Keratinocyte (primary cell): ENCODE measurements at regions not wholly inside any gene's neighbourhood (a gene's known extent, or its start where the extent isn't known, plus 50 kb on each side); places are given as distances from the start of the nearest gene placed in this dataset.
"Not testable (repeated sequence)": the region's sequence is repeated elsewhere in the genome, so short reads cannot be mapped to it uniquely, and the experiment has no call there.

Source experiments
- DNase-seq: peaks from one replicate; pipeline ENCODE4 v3.0.0-alpha.2; 2011; ENCODE audit warnings: low read depth, missing footprints, low spot score
- FAIRE-seq: peaks from 2 replicates; lab custom pipeline; 2011; peaks lifted over from hg19 to GRCh38; lab: Jason Lieb, UNC
- H2AFZ ChIP-seq: 2 replicates; pipeline ENCODE4 v1.6.0; 2012; ENCODE audit warnings: low read length, control low read depth, inconsistent platforms; ENCODE audit not compliant: control insufficient read depth
- H3K27ac ChIP-seq: 2 replicates; pipeline ENCODE4 v1.5.1; 2011; ENCODE audit warnings: low read length; ENCODE audit not compliant: control insufficient read depth, insufficient read depth
- H3K27me3 ChIP-seq: 3 replicates; pipeline ENCODE4 v1.6.0; 2011; ENCODE audit warnings: low read length; ENCODE audit not compliant: control insufficient read depth, insufficient read depth; ENCODE audit errors: extremely low read depth
- H3K36me3 ChIP-seq, 2 experiments: 2 replicates in 1 of 2; 3 replicates in 1 of 2; pipeline ENCODE4 v1.5.1; 2011; ENCODE audit warnings: low read length in 2 of 2, mild to moderate bottlenecking in 1 of 2; ENCODE audit not compliant: control insufficient read depth in 2 of 2, insufficient read depth in 2 of 2; ENCODE audit errors: extremely low read depth in 1 of 2
- H3K4me1 ChIP-seq: 3 replicates; pipeline ENCODE4 v1.5.1; 2011; ENCODE audit warnings: low read length; ENCODE audit not compliant: control insufficient read depth, insufficient read depth; ENCODE audit errors: extremely low read depth
- H3K4me2 ChIP-seq: 3 replicates; pipeline ENCODE4 v1.6.0; 2011; ENCODE audit warnings: low read depth, low read length; ENCODE audit not compliant: control insufficient read depth, insufficient read depth; ENCODE audit errors: extremely low read depth
- H3K4me3 ChIP-seq, 3 experiments: fragments of 200-600 bp in 1 of 3; sonication (generic) in 1 of 3; 2 replicates in 2 of 3; 3 replicates in 1 of 3; pipeline ENCODE4 v1.5.1; 2011 to 2016; ENCODE audit warnings: low read length in 3 of 3, mild to moderate bottlenecking in 3 of 3, control low read depth in 2 of 3, inconsistent platforms in 1 of 3, low read depth in 1 of 3, mixed read lengths in 1 of 3, mixed run types in 1 of 3, moderate library complexity in 1 of 3; ENCODE audit not compliant: control insufficient read depth in 2 of 3, insufficient read depth in 2 of 3; ENCODE audit errors: extremely low read depth in 1 of 3
- H3K79me2 ChIP-seq: 2 replicates; pipeline ENCODE4 v1.6.0; 2012; ENCODE audit warnings: low read length; ENCODE audit not compliant: control insufficient read depth, insufficient read depth
- H3K9ac ChIP-seq: 3 replicates; pipeline ENCODE4 v1.6.0; 2011; ENCODE audit warnings: low read length; ENCODE audit not compliant: control insufficient read depth, insufficient read depth; ENCODE audit errors: extremely low read depth
- H3K9me1 ChIP-seq: 3 replicates; pipeline ENCODE4 v1.6.0; 2011; ENCODE audit warnings: low read length; ENCODE audit not compliant: control insufficient read depth, insufficient read depth; ENCODE audit errors: extremely low read depth
- H3K9me3 ChIP-seq: 2 replicates; pipeline ENCODE4 v1.5.1; 2012; ENCODE audit warnings: low read depth, low read length; ENCODE audit not compliant: control insufficient read depth
- H4K20me1 ChIP-seq: 3 replicates; pipeline ENCODE4 v1.6.0; 2011; ENCODE audit warnings: low read length; ENCODE audit not compliant: control insufficient read depth, insufficient read depth; ENCODE audit errors: extremely low read depth
- dilution Hi-C: fragments of 300-500 bp; cut with MboI; formaldehyde crosslinking; loops from one replicate; pipeline ENCODE4 v1.7.0; 2020; ENCODE audit warnings: low sequenced_read_pairs; ENCODE audit not compliant: extremely low pct_ligation_motif_present
- TF ChIP-seq, protein P1 (sequence below), 3 experiments: IDR thresholded peaks in 1 of 3; conservative IDR thresholded peaks in 1 of 3; optimal IDR thresholded peaks in 1 of 3; 2 replicates in 2 of 3; 3 replicates in 1 of 3; pipeline versions ENCODE3 to v1.5.1; 2011; ENCODE audit warnings: low read length in 3 of 3, mild to moderate bottlenecking in 3 of 3, moderate library complexity in 2 of 3, control low read depth in 1 of 3, inconsistent platforms in 1 of 3; ENCODE audit not compliant: insufficient read depth in 2 of 3; ENCODE audit errors: extremely low read depth in 1 of 3

DNA sequence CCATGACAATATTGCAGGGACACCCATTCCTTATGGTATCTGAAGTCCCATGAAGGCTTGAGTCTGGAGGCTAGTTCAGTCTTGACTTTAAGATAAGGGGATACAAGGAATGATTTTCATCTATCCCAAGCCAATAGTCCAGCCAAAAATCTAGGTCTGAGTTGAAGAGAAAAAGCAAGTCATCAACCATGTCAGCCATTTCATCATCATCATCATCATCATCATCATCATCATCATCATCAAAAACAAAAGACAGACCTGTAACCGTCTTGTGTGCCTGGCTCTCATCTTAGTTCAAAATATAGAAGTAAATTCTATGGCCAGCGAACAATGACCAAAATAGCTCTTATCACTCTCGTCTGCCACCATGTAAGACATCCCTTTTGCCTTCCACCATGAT is 59.5 kb upstream of the FAM90A26 start:
- DNase-seq, H3K4me1 ChIP-seq, dilution Hi-C loops, H3K9me1 ChIP-seq, H3K36me3 ChIP-seq, H3K27ac ChIP-seq, H2AFZ ChIP-seq, H4K20me1 ChIP-seq, H3K9ac ChIP-seq, H3K27me3 ChIP-seq, H3K9me3 ChIP-seq, H3K4me3 ChIP-seq, FAIRE-seq, H3K79me2 ChIP-seq, H3K4me2 ChIP-seq: not testable (repeated sequence)

DNA sequence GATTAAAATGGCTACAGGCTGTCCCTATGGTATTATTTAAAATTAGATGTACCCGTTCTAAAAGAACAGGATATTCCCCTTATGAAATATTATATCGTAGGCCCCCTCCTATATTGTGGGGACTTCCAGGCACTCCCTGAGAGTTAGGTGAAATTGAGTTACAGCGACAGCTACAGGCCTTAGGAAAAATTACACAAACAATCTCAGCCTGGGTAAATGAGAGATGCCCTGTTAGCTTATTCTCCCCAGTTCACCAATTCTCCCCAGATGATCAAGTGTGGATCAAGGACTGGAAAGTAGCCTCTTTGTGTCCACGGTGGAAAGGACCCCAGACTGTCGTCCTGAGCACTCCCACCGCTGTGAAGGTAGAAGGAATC is 67.1 kb upstream of the FAM90A26 start:
- FAIRE-seq, H3K27ac ChIP-seq, H3K36me3 ChIP-seq, dilution Hi-C loops, DNase-seq, H4K20me1 ChIP-seq, H3K4me1 ChIP-seq, H3K27me3 ChIP-seq, H3K4me3 ChIP-seq, H3K9me3 ChIP-seq, H3K79me2 ChIP-seq, H3K9me1 ChIP-seq: not testable (repeated sequence)
- peak overlapping the region; percentile 79 for H3K4me2 ChIP-seq
- TF ChIP-seq, protein P1, sequence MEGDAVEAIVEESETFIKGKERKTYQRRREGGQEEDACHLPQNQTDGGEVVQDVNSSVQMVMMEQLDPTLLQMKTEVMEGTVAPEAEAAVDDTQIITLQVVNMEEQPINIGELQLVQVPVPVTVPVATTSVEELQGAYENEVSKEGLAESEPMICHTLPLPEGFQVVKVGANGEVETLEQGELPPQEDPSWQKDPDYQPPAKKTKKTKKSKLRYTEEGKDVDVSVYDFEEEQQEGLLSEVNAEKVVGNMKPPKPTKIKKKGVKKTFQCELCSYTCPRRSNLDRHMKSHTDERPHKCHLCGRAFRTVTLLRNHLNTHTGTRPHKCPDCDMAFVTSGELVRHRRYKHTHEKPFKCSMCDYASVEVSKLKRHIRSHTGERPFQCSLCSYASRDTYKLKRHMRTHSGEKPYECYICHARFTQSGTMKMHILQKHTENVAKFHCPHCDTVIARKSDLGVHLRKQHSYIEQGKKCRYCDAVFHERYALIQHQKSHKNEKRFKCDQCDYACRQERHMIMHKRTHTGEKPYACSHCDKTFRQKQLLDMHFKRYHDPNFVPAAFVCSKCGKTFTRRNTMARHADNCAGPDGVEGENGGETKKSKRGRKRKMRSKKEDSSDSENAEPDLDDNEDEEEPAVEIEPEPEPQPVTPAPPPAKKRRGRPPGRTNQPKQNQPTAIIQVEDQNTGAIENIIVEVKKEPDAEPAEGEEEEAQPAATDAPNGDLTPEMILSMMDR (optimal IDR thresholded peaks at IDR 0.05 in 1 of 3, IDR thresholded peaks at IDR 0.05 in 1 of 3, conservative IDR thresholded peaks at IDR 0.05 in 1 of 3; ENCODE audit: extremely low read depth in 1 of 3, insufficient read depth in 2 of 3, low read length in 3 of 3): peak in 2 of 3 experiments; percentile 33 to 42
- H2AFZ ChIP-seq: peak overlapping the region; percentile 84
- H3K9ac ChIP-seq: peak overlapping the region; percentile 58

DNA sequence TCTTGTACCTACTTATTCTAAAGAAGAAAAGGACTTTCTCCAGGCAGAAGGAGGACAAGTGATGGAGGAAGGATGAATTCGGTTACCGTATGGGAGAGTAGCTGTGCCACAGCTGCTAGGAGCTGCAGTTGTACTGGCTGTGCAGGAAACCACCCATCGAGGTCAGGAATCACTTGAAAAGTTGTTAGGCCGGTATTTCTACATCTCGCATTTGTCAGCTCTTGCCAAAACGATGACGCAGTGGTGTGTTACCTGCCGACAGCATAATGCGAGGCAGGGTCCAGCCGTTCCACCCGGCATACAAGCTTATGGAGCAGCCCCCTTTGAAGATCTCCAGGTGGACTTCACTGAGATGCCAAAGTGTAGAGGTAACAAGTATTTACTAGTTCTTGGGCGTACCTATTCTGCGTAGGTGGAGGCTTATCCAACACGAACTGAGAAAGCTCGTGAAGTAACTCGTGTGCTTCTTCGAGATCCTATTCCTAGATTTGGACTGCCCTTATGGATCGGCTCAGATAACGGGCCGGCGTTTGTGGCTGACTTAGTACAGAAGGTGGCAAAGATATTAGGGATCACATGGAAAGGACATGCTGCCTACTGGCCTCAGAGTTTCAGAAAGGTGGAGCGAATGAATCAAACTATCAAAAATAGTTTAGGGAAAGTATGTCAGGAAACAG is 67.6 kb upstream of the FAM90A26 start:
- H3K9me1 ChIP-seq, H3K36me3 ChIP-seq, H4K20me1 ChIP-seq, H3K9me3 ChIP-seq, H3K79me2 ChIP-seq, dilution Hi-C loops, DNase-seq, H3K4me1 ChIP-seq, H3K27me3 ChIP-seq: not testable (repeated sequence)
- Histone ChIP-seq H3K27ac (peak overlapping the region; percentile 36), H3K9ac (peak overlapping the region; percentile 58), H3K4me3 (peak overlapping the region in 2 of 3 experiments; percentile 33 to 40), H3K4me2 (peak overlapping the region; percentile 79), H2AFZ (peak overlapping the region; percentile 84)
- FAIRE-seq: peak; percentile 85

DNA sequence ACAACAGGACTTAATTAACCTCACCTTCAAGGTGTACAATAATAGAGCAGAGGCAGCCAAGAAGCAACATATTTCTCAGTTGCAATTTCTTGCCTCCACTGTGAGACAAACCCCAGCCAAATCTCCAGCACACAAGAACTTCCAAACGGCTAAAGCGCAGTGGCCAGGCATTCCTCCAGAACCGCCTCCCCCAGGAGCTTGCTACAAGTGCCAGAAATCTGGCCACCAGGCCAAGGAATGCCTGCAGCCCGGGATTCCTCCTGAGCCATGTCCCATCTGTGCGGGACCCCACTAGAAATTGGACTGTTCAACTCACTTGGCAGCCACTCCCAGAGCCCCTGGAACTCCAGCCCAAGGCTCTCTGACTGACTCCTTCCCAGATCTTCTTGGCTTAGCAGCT is 73.9 kb upstream of the FAM90A26 start:
- DNase-seq, H3K4me1 ChIP-seq, H2AFZ ChIP-seq, H3K27me3 ChIP-seq, H3K9me1 ChIP-seq, dilution Hi-C loops, H4K20me1 ChIP-seq, H3K9ac ChIP-seq, H3K4me3 ChIP-seq, H3K27ac ChIP-seq, FAIRE-seq, H3K9me3 ChIP-seq, H3K4me2 ChIP-seq, H3K79me2 ChIP-seq, H3K36me3 ChIP-seq: not testable (repeated sequence)
